Osteocyte (in vitro differentiated cells): ENCODE measurements at regions not wholly inside any gene's neighbourhood (a gene's known extent, or its start where the extent isn't known, plus 50 kb on each side); places are given as distances from the start of the nearest gene placed in this dataset.

Source experiments
- DNase-seq: peaks from one replicate; pipeline ENCODE4 v3.0.0; 2021; ENCODE audit warnings: mixed read lengths; ENCODE audit not compliant: unreplicated experiment; ENCODE audit errors: extremely low spot score
- H3K27ac Mint-ChIP-seq: one replicate; pipeline ENCODE4 v1.8.0; 2021; ENCODE audit warnings: mild to moderate bottlenecking, mixed read lengths; ENCODE audit not compliant: unreplicated experiment
- H3K27me3 Mint-ChIP-seq: one replicate; pipeline ENCODE4 v1.8.0; 2021; ENCODE audit warnings: mixed read lengths; ENCODE audit not compliant: unreplicated experiment
- H3K36me3 Mint-ChIP-seq: one replicate; pipeline ENCODE4 v1.8.0; 2021; ENCODE audit warnings: mixed read lengths; ENCODE audit not compliant: unreplicated experiment
- H3K4me1 Mint-ChIP-seq: one replicate; pipeline ENCODE4 v1.8.0; 2021; ENCODE audit warnings: mixed read lengths; ENCODE audit not compliant: unreplicated experiment
- H3K4me3 Mint-ChIP-seq: one replicate; pipeline ENCODE4 v1.8.0; 2021; ENCODE audit warnings: mild to moderate bottlenecking, moderate library complexity, mixed read lengths; ENCODE audit not compliant: unreplicated experiment
- H3K9me3 Mint-ChIP-seq: one replicate; pipeline ENCODE4 v1.8.0; 2021; ENCODE audit warnings: mixed read lengths; ENCODE audit not compliant: unreplicated experiment
- TF ChIP-seq, protein P1 (sequence below): fragments of 200-600 bp; sonication (generic); IDR thresholded peaks from 2 replicates; pipeline ENCODE4 v1.5.0; 2021; ENCODE audit warnings: antibody characterized with exemption, mild to moderate bottlenecking, moderate library complexity

DNA sequence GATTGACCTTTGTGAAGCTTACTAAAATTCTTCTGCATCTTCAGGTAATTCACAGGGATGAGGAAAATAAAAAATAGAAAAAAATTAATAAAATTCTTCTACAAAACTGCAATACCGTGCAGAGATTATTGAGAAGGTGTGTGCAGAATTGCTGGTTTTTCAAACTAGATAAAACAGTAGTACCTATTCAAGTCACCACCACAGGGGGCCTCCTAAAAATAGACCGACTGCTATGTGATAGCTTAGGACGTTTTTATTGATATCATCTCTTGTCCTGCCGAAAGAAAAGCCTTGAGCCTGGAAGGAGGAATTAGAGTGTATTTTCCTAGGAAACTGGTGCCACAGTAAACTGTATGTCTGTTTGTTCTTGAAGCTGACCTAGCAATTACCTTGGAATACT is 325.9 kb downstream of the ZFHX3 start:
- TF ChIP-seq, protein P1, sequence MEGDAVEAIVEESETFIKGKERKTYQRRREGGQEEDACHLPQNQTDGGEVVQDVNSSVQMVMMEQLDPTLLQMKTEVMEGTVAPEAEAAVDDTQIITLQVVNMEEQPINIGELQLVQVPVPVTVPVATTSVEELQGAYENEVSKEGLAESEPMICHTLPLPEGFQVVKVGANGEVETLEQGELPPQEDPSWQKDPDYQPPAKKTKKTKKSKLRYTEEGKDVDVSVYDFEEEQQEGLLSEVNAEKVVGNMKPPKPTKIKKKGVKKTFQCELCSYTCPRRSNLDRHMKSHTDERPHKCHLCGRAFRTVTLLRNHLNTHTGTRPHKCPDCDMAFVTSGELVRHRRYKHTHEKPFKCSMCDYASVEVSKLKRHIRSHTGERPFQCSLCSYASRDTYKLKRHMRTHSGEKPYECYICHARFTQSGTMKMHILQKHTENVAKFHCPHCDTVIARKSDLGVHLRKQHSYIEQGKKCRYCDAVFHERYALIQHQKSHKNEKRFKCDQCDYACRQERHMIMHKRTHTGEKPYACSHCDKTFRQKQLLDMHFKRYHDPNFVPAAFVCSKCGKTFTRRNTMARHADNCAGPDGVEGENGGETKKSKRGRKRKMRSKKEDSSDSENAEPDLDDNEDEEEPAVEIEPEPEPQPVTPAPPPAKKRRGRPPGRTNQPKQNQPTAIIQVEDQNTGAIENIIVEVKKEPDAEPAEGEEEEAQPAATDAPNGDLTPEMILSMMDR: no peak
- no peaks in the 10 kb centered on the region for H3K36me3 Mint-ChIP-seq
- H3K27ac Mint-ChIP-seq: no peak overlapping the region
- H3K4me1 Mint-ChIP-seq: peaks cover 8% of the 10 kb centered on the region
- DNase-seq: no peak
- no peaks in the 10 kb centered on the region for H3K9me3 Mint-ChIP-seq
- no peaks in the 10 kb centered on the region for H3K27me3 Mint-ChIP-seq
- H3K4me3 Mint-ChIP-seq: no peak overlapping the region

DNA sequence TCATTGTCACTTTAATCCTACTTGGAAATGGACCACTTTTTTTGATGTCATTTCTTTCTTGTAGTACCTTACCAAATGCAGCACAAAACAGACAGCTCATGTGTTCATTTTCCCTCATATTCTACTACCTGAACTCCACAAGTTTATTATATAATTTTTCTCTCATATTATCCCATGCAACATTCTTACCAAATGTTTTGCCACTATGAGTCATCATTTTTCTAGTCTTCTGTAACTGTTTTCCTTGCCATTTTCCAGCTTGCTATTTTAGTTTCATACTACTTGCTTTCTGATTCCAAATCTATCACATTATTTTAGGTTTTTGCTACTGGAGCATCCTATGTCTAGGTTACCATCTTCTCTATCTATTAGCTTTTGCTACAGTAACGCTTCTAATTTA is 332.7 kb downstream of the ZFHX3 start:
- Mint-ChIP-seq H3K27ac (peak overlapping the region; percentile 59), H3K27me3 (no peaks in the 10 kb centered on the region), H3K4me1 (peaks cover 16% of the 10 kb centered on the region), H3K36me3 (peaks cover 16% of the 10 kb centered on the region), H3K9me3 (peaks cover 31% of the 10 kb centered on the region), H3K4me3 (no peak overlapping the region)
- DNase-seq: no peak
- TF ChIP-seq, protein P1: no peak

DNA sequence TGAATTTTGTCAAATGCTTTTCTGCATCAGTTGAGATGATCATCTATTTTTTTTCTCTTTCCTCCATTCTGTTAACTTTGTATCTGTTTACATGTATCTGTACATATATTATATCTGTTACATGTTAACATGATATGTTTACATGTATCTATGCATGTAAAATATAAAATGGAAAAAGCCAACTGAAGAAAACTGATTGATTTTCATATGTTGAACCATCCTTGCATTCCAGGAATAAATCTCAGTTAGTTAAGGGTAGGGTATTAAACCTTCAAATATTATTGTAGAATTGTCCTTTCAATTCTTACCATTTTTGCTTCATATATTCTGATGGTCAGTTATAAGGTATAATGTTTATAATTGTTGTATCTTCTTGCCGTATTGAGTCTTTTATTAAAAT is 336.1 kb downstream of the ZFHX3 start:
- H3K36me3 Mint-ChIP-seq: peaks cover 16% of the 10 kb centered on the region

DNA sequence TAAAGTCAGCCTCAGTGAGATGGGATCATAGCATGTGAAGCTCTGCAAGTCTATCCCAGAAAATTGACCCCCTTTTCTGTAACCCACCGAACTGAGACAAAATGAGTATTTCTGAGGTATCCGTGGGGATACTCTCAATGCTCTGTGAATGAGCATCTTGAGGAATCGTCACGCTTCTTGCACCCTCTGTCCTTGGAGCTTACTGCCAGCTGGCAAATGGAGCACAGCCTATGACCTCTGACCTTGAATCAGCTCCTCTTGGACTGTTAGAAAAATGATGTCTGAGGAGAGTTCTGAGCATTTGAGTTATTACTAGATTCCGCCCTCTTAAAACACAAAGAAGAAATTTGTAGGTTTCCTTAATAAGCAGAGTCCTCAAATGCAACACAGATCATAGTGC is 342.1 kb downstream of the ZFHX3 start:
- H3K9me3 Mint-ChIP-seq: peaks cover 1% of the 10 kb centered on the region
- no peak overlapping the region for H3K4me3 Mint-ChIP-seq
- DNase-seq: no peak
- H3K27ac Mint-ChIP-seq: no peak overlapping the region
- TF ChIP-seq, protein P1: no peak
- H3K4me1 Mint-ChIP-seq: no peaks in the 10 kb centered on the region
- H3K27me3 Mint-ChIP-seq: no peaks in the 10 kb centered on the region
- peaks cover 4% of the 10 kb centered on the region for H3K36me3 Mint-ChIP-seq

More for the DNA sequence above, 336.1 kb downstream of the ZFHX3 start:
- TF ChIP-seq, protein P1: no peak
- Mint-ChIP-seq H3K27me3 (no peaks in the 10 kb centered on the region), H3K27ac (no peak overlapping the region), H3K4me1 (peaks cover 16% of the 10 kb centered on the region), H3K9me3 (peaks cover 31% of the 10 kb centered on the region), H3K4me3 (no peak overlapping the region)
- DNase-seq: no peak

DNA sequence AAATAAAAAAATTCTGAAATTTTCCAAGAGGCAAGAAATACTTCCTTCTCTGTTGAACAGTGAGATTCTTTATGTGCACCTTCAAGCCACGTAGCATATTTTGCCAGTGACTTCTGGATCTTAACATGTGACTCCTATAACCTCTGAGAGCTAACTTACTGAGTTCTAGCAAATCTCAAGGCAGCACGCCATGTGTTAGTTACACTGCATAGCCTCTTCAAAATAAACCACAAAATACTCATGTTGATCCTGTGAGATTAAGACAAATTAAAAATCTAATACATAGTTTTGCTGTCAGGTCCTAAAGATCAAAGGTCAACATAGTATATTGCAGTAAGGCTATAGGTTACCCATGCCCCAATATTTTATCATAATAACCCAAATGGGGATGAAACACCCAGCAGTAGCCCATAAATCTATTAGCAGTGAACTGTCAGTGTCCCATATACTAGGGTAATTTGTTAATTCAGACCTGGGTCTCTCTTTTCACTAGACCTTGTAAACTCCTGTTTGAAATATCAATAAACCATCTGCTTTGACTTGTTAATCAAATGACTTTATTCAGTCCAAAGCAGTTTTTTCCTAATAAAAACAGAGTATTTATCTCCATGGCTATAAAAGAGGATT is 343.1 kb downstream of the ZFHX3 start:
- no peak for DNase-seq
- no peak overlapping the region for H3K27ac Mint-ChIP-seq
- H3K4me3 Mint-ChIP-seq: no peak overlapping the region
- H3K4me1 Mint-ChIP-seq: no peaks in the 10 kb centered on the region
- no peaks in the 10 kb centered on the region for H3K36me3 Mint-ChIP-seq
- H3K27me3 Mint-ChIP-seq: no peaks in the 10 kb centered on the region
- H3K9me3 Mint-ChIP-seq: no peaks in the 10 kb centered on the region
- TF ChIP-seq, protein P1: no peak
